ENCODE measurements at regions not wholly inside any gene's neighbourhood (a gene's known extent, or its start where the extent isn't known, plus 50 kb on each side); places are given as distances from the start of the nearest gene placed in this dataset.

GRCh38 chr1:55309786-55310504 is 94.8 kb upstream of the USP24 start:
- intact Hi-C loops (cut with DNase I; ENCODE audit: low total_unique reads), result no loop called here
- WGBS, 2 donors, result 84 to 87% methylated on average over 16 to 18 of the region's 18 CpGs
- H3K4me3 ChIP-seq (ENCODE audit: low read depth, poor library complexity, severe bottlenecking), result no peak overlapping the region
- no peak for TF ChIP-seq CTCF (IDR thresholded peaks at IDR 0.05)
- TF ChIP-seq POLR2A (IDR thresholded peaks at IDR 0.05), result no peak
- peak in 1 of 2 donors; percentile 80 for DNase-seq (ENCODE audit: low spot score in 2 of 2)

GRCh38 chr1:55309053-55309452 is 93.9 kb upstream of the USP24 start:
- no peak overlapping the region for H3K4me3 ChIP-seq (ENCODE audit: low read depth, poor library complexity, severe bottlenecking)
- TF ChIP-seq CTCF (IDR thresholded peaks at IDR 0.05) (no peak), POLR2A (IDR thresholded peaks at IDR 0.05) (no peak)
- intact Hi-C loops (cut with DNase I; ENCODE audit: low total_unique reads), result no loop called here
- WGBS, 2 donors, result 88 to 99% methylated on average over 2 of the region's 2 CpGs
- DNase-seq (ENCODE audit: low spot score in 2 of 2), result no peak

- DNase-seq (ENCODE audit: low spot score in 2 of 2), result no peak
- WGBS, 2 donors, result 48 to 50% methylated on average over 2 of the region's 2 CpGs
- intact Hi-C loops (cut with DNase I; ENCODE audit: low total_unique reads), result no loop called here
- no peak overlapping the region for H3K4me3 ChIP-seq (ENCODE audit: low read depth, poor library complexity, severe bottlenecking)
- TF ChIP-seq POLR2A (IDR thresholded peaks at IDR 0.05) (no peak), CTCF (IDR thresholded peaks at IDR 0.05) (no peak)
Observed at GRCh38 chr1:55305735-55306134, 90.6 kb upstream of the USP24 start.

- no peak overlapping the region for H3K4me3 ChIP-seq (ENCODE audit: low read depth, poor library complexity, severe bottlenecking)
- no peak for DNase-seq (ENCODE audit: low spot score in 2 of 2)
- TF ChIP-seq POLR2A (IDR thresholded peaks at IDR 0.05), result no peak
- no peak for TF ChIP-seq CTCF (IDR thresholded peaks at IDR 0.05)
- intact Hi-C loops (cut with DNase I; ENCODE audit: low total_unique reads), result no loop called here
- WGBS, 2 donors, result 23 to 43% methylated on average over 1 of the region's 1 CpG
Observed at GRCh38 chr1:55304229-55304740, 89.1 kb upstream of the USP24 start.

- intact Hi-C loops (cut with DNase I; ENCODE audit: low total_unique reads), result no loop called here
- no peak for DNase-seq (ENCODE audit: low spot score in 2 of 2)
- H3K4me3 ChIP-seq (ENCODE audit: low read depth, poor library complexity, severe bottlenecking), result no peak overlapping the region
- TF ChIP-seq POLR2A (IDR thresholded peaks at IDR 0.05), result no peak
- no peak for TF ChIP-seq CTCF (IDR thresholded peaks at IDR 0.05)
- 96% methylated on average over 2 of the region's 2 CpGs for WGBS, 2 donors
Observed at GRCh38 chr1:55302972-55303371, 87.8 kb upstream of the USP24 start.

GRCh38 chr1:55301912-55302311 is 86.7 kb upstream of the USP24 start:
- intact Hi-C loops (cut with DNase I; ENCODE audit: low total_unique reads), result no loop called here
- DNase-seq (ENCODE audit: low spot score in 2 of 2), result no peak
- no peak overlapping the region for H3K4me3 ChIP-seq (ENCODE audit: low read depth, poor library complexity, severe bottlenecking)
- TF ChIP-seq CTCF (IDR thresholded peaks at IDR 0.05) (no peak), POLR2A (IDR thresholded peaks at IDR 0.05) (no peak)
- WGBS, 2 donors, result 89 to 90% methylated on average over 2 of the region's 2 CpGs

Measured in lower leg skin (tissue), 4 donors.